Stimulated activated naive CD8-positive, alpha-beta T cell treated with anti-CD3 and anti-CD28 coated beads, Interleukin-15, Interleukin-2, amounts not matched to agents 100 ng/mL and 50 ng/mL, for 24 hours (primary cell): ENCODE measurements at regions not wholly inside any gene's neighbourhood (a gene's known extent, or its start where the extent isn't known, plus 50 kb on each side); places are given as distances from the start of the nearest gene placed in this dataset.

ENCODE experiments used
- H3K27ac Mint-ChIP-seq: one replicate; pipeline ENCODE4 v1.8.0; 2021; ENCODE audit warnings: mild to moderate bottlenecking, mixed read lengths
- H3K27me3 Mint-ChIP-seq: one replicate; pipeline ENCODE4 v1.8.0; 2021; ENCODE audit warnings: mixed read lengths
- H3K36me3 Mint-ChIP-seq: one replicate; pipeline ENCODE4 v1.8.0; 2021; ENCODE audit warnings: low read depth, mixed read lengths
- H3K4me1 Mint-ChIP-seq: one replicate; pipeline ENCODE4 v1.8.0; 2021; ENCODE audit warnings: low read depth, mixed read lengths
- H3K4me3 Mint-ChIP-seq: one replicate; pipeline ENCODE4 v1.8.0; 2021; ENCODE audit warnings: mild to moderate bottlenecking, mixed read lengths
- H3K9me3 Mint-ChIP-seq: one replicate; pipeline ENCODE4 v1.8.0; 2021; ENCODE audit warnings: mixed read lengths

DNA sequence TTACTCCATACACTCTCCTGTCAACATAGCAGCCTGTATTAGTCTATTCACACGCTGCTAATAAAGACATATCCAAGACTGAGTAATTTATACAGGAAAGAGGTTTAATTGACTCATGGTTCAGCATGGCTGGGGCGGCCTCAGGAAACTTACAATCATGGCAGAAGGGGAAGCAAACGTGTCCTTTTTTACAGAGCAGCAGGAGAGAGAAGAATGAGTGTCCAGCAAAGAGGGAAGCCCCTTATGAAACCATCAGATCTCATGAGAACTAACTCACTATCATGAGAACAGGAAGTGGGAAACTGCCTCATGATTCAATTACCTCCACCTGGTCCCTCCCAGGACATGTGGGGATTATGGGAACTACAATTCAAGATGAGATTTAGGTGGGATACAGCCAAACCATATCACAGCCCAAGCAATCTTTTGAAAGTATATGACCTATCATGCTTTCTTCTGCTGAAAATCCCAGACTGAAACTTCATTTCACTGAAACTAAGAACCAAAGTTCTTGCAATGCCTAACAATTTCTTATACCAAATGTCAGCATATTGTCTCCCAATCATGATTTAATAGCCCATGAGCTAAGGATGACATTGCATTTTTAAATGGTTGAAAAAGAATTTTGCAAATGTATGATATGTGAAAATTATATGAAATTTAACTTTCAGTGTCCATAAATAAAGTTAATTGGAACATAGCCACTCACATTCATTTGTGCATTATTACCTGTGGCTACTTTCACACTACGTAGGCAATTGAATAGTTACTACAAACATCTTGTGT, 686.8 kb upstream of the ZEB2 start:
- H3K36me3 Mint-ChIP-seq: no peaks in the 10 kb centered on the region
- no peak overlapping the region for H3K27ac Mint-ChIP-seq
- H3K4me3 Mint-ChIP-seq: no peak overlapping the region
- peaks cover 13% of the 10 kb centered on the region for H3K9me3 Mint-ChIP-seq
- H3K4me1 Mint-ChIP-seq: no peaks in the 10 kb centered on the region
- H3K27me3 Mint-ChIP-seq: peaks cover 8% of the 10 kb centered on the region

GRCh38 chr2:145203891-145204290, 684.0 kb upstream of the ZEB2 start:
- no peak overlapping the region for H3K4me3 Mint-ChIP-seq
- H3K27me3 Mint-ChIP-seq: peaks cover 8% of the 10 kb centered on the region
- H3K27ac Mint-ChIP-seq: no peak overlapping the region
- H3K4me1 Mint-ChIP-seq: no peaks in the 10 kb centered on the region
- H3K9me3 Mint-ChIP-seq: peaks cover 3% of the 10 kb centered on the region
- no peaks in the 10 kb centered on the region for H3K36me3 Mint-ChIP-seq

GRCh38 chr2:145199827-145200706, 680.1 kb upstream of the ZEB2 start:
- Mint-ChIP-seq H3K27ac (no peak overlapping the region), H3K4me3 (no peak overlapping the region)

DNA sequence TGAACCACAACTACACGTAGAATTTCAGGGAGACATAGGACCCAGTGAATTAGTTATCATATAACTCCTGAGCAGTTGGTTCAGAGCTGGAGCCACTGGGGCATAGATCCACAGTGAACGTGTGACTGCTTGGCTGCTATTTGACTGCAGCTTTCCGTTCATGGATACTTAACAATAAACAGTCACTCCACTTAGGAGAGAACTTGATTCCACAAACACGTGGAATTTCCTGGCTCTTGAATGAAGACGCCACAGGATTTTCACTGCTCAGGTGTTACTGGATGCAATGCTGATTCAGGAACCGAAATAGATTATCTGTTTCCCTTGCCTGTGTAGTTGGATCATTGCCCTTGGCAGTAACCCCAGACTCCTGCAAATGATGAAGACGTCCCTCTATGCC, 679.1 kb upstream of the ZEB2 start:
- Mint-ChIP-seq H3K27me3 (peaks cover 4% of the 10 kb centered on the region), H3K4me1 (no peaks in the 10 kb centered on the region), H3K36me3 (no peaks in the 10 kb centered on the region), H3K27ac (no peak overlapping the region), H3K9me3 (no peaks in the 10 kb centered on the region), H3K4me3 (no peak overlapping the region)

More at GRCh38 chr2:145199827-145200706, 680.1 kb upstream of the ZEB2 start:
- no peaks in the 10 kb centered on the region for H3K9me3 Mint-ChIP-seq
- peaks cover 4% of the 10 kb centered on the region for H3K27me3 Mint-ChIP-seq
- no peaks in the 10 kb centered on the region for H3K36me3 Mint-ChIP-seq
- H3K4me1 Mint-ChIP-seq: no peaks in the 10 kb centered on the region

DNA sequence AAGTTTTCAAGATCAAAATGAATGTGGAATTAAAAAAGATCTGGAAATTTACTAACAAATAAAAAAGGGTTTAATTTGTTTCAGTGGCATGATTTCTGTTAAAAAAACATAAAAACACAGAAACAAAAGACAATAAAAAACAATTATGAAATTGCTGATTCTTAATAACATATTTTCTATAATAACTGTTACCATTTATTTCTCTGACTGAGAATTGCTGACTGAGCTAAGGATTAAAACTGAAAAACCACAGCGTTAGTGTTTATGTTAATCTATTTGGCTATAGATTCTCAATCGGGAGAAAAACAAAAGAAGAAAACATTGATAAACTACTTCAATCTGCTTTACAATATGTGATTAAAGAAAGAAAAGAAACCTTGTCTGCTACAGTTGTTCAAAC, 678.6 kb upstream of the ZEB2 start:
- H3K4me3 Mint-ChIP-seq: no peak overlapping the region
- H3K27ac Mint-ChIP-seq: no peak overlapping the region
- H3K36me3 Mint-ChIP-seq: no peaks in the 10 kb centered on the region
- H3K9me3 Mint-ChIP-seq: no peaks in the 10 kb centered on the region
- no peaks in the 10 kb centered on the region for H3K4me1 Mint-ChIP-seq
- H3K27me3 Mint-ChIP-seq: peaks cover 7% of the 10 kb centered on the region

- no peak overlapping the region for H3K4me3 Mint-ChIP-seq
- no peaks in the 10 kb centered on the region for H3K36me3 Mint-ChIP-seq
- H3K9me3 Mint-ChIP-seq: no peaks in the 10 kb centered on the region
- peaks cover 7% of the 10 kb centered on the region for H3K27me3 Mint-ChIP-seq
- no peak overlapping the region for H3K27ac Mint-ChIP-seq
- no peaks in the 10 kb centered on the region for H3K4me1 Mint-ChIP-seq
These were observed 678.0 kb upstream of the ZEB2 start for GRCh38 chr2:145197944-145198343.

DNA sequence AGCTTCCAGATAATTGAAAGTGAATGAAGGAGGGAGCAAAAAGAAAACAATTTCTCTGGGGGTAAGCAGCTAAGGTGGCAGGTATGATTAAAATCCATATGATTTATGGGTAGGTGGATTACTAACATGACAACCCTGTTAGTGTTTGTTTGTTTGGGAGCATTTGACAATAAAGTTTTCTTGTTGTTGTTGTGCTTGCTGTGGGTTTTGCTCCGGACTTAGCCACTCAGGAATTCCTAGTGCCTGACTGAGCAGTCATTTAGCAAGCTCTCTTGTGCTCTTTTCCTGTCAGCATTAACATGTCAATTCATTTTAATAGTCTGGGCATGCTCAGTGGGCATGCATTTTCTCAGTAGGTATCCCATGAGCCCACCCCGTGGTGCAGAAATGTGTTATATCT, 674.8 kb upstream of the ZEB2 start:
- no peaks in the 10 kb centered on the region for H3K9me3 Mint-ChIP-seq
- H3K4me3 Mint-ChIP-seq: no peak overlapping the region
- H3K36me3 Mint-ChIP-seq: no peaks in the 10 kb centered on the region
- no peaks in the 10 kb centered on the region for H3K4me1 Mint-ChIP-seq
- H3K27ac Mint-ChIP-seq: no peak overlapping the region
- H3K27me3 Mint-ChIP-seq: peaks cover 8% of the 10 kb centered on the region

GRCh38 chr2:145190031-145190703, 670.2 kb upstream of the ZEB2 start:
- Mint-ChIP-seq H3K4me1 (peaks cover 4% of the 10 kb centered on the region), H3K27ac (no peak overlapping the region)

DNA sequence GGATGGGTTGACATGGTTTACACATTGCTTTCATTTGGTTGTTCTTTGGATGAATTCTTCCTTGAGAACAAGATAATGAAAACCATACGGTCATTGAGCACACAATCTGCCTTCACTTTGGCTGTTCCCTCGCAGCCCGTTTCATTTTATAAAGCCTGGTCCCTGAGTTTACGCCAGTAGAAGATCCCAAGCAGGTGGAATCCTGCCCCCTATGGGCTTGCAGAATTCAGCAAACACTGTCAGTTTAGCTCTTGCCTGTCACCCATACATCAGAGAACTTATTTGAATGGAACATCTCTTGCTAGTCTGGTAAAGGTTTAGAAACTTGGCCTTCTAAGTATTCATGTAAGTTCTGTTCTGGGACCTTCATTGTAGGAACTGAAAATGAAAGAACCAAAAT, 666.4 kb upstream of the ZEB2 start:
- H3K4me1 Mint-ChIP-seq: peaks cover 7% of the 10 kb centered on the region

More at GRCh38 chr2:145190031-145190703, 670.2 kb upstream of the ZEB2 start:
- H3K4me3 Mint-ChIP-seq: no peak overlapping the region
- H3K9me3 Mint-ChIP-seq: no peaks in the 10 kb centered on the region
- H3K36me3 Mint-ChIP-seq: no peaks in the 10 kb centered on the region
- H3K27me3 Mint-ChIP-seq: peaks cover 7% of the 10 kb centered on the region

GRCh38 chr2:145185696-145186095, 665.8 kb upstream of the ZEB2 start:
- Mint-ChIP-seq H3K9me3 (no peaks in the 10 kb centered on the region), H3K27me3 (peaks cover 8% of the 10 kb centered on the region), H3K27ac (no peak overlapping the region), H3K4me1 (peaks cover 7% of the 10 kb centered on the region), H3K36me3 (no peaks in the 10 kb centered on the region), H3K4me3 (no peak overlapping the region)

More for the DNA sequence above, 666.4 kb upstream of the ZEB2 start:
- Mint-ChIP-seq H3K36me3 (no peaks in the 10 kb centered on the region), H3K27ac (no peak overlapping the region), H3K9me3 (no peaks in the 10 kb centered on the region), H3K4me3 (no peak overlapping the region), H3K27me3 (peaks cover 8% of the 10 kb centered on the region)

DNA sequence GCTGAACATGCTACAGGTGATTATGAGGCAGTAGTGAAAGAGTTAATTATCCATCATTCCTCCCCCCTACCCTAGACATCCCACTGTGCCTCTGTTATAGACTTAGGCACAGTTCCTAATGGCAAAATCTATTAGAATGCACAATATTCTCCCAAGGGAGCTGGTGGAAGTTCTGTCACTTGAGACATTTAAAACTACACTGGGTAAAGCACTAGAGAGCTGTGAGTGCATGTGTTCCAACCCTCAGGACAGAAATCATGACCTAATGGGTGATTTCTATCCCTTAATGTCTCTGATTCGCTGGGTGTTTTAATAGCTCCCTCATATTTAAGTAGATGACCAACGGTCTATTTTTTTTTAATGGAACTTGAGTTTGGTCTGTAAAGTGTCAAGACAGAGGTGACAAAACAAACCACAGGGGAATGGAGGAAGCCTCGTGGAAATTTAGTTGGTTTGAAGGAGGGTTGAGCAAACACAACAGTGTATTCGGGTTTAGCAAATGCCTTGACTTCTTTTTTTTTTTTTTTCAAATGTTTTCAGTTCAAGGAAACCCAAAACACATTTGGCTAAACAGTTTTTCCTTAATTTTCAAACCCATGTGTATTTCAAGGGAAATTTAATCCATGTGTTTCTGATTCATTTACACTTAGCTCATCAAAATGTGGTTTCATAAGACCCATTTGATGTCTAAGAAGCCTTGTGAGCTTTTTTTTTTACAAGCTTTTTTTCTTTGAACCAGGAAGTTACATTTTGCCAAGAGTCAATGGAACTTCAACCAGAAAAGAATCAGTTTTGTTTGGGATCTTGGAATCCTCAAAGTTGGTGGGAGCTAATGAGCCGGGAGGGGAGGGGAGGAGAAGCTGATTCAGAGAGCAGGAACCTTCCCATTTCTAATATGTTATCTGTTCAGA, 665.1 kb upstream of the ZEB2 start:
- Mint-ChIP-seq H3K4me3 (no peak overlapping the region), H3K4me1 (peaks cover 7% of the 10 kb centered on the region), H3K9me3 (no peaks in the 10 kb centered on the region), H3K27ac (no peak overlapping the region), H3K27me3 (peaks cover 8% of the 10 kb centered on the region), H3K36me3 (no peaks in the 10 kb centered on the region)

GRCh38 chr2:145169285-145169684, 649.4 kb upstream of the ZEB2 start:
- Mint-ChIP-seq H3K36me3 (no peaks in the 10 kb centered on the region), H3K27me3 (no peaks in the 10 kb centered on the region), H3K27ac (no peak overlapping the region), H3K9me3 (no peaks in the 10 kb centered on the region), H3K4me3 (no peak overlapping the region), H3K4me1 (no peaks in the 10 kb centered on the region)

DNA sequence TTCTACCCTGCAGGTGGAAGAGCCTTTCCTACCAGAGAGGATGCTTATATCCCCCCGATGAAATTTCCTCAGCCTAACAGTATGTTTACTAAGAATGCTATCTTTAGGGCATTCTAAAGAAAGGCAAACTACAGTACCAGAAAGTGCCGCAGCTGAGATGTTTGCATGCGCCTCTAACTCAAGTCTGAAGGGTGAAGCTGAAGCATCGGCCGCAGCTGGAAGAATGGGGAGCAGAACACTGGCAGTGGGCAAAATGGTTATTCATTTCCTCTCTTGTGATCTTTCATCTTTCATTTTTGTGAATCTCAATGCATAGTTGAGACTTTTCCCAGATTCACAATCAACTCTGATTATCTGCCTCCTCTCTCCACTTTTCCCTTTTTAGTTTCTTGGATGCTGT, 648.2 kb upstream of the ZEB2 start:
- Mint-ChIP-seq H3K27me3 (no peaks in the 10 kb centered on the region), H3K4me1 (no peaks in the 10 kb centered on the region), H3K9me3 (no peaks in the 10 kb centered on the region)

DNA sequence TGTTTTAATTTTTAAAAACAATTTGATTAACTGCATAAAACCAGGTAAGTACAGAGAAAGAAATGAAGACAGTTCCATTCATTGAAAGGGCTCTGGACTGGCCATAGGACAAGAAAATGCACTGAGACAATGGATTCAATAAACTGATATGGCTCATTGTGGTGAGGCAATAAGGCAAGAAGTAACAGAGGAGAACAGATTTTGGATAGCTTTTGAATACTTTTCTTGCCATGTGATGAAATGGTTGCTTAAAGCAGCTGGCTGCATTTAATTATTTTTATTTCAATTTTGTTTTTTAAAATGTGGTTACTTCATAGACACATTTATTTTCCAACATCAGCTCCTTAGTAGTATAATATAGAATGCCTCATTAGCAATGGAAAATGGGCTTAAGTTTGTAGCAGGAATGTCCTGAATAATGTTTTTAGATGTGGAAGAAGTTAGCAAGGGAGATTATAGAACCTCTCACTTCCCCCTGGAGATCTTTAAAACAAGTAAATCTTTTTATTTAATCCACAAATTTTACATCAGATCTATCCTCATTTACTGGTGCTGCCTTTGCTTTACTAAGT, 646.9 kb upstream of the ZEB2 start:
- no peaks in the 10 kb centered on the region for H3K27me3 Mint-ChIP-seq
- no peaks in the 10 kb centered on the region for H3K9me3 Mint-ChIP-seq
- H3K4me1 Mint-ChIP-seq: no peaks in the 10 kb centered on the region
- H3K36me3 Mint-ChIP-seq: no peaks in the 10 kb centered on the region
- no peak overlapping the region for H3K27ac Mint-ChIP-seq
- H3K4me3 Mint-ChIP-seq: no peak overlapping the region

More for the DNA sequence above, 648.2 kb upstream of the ZEB2 start:
- no peak overlapping the region for H3K27ac Mint-ChIP-seq
- H3K4me3 Mint-ChIP-seq: no peak overlapping the region
- H3K36me3 Mint-ChIP-seq: no peaks in the 10 kb centered on the region
